Neutrophil (primary cell): ENCODE measurements at regions not wholly inside any gene's neighbourhood (a gene's known extent, or its start where the extent isn't known, plus 50 kb on each side); places are given as distances from the start of the nearest gene placed in this dataset.

Source experiments
- H3K27ac ChIP-seq: fragments of 200-600 bp; sonication (generic); 2 replicates; pipeline ENCODE4 v1.5.1; 2016; ENCODE audit warnings: mild to moderate bottlenecking, moderate library complexity
- H3K27me3 ChIP-seq: fragments of 200-600 bp; sonication (generic); 2 replicates; pipeline ENCODE4 v1.6.0; 2016; ENCODE audit warnings: mild to moderate bottlenecking
- H3K36me3 ChIP-seq: fragments of 200-600 bp; sonication (generic); 2 replicates; pipeline ENCODE4 v1.5.1; 2017
- H3K4me1 ChIP-seq, 2 experiments: fragments of 200-600 bp in 1 of 2; sonication (generic) in 1 of 2; 1 replicate in 1 of 2; 2 replicates in 1 of 2; pipeline versions ENCODE4 v1.5.1 to v1.6.1; 2013 to 2016; ENCODE audit warnings: low read depth in 1 of 2, low read length in 1 of 2, mild to moderate bottlenecking in 1 of 2, moderate library complexity in 1 of 2; ENCODE audit not compliant: control insufficient read depth in 1 of 2, insufficient read depth in 1 of 2
- H3K4me3 ChIP-seq, 2 experiments: fragments of 200-600 bp in 1 of 2; sonication (generic) in 1 of 2; 1 replicate in 1 of 2; 2 replicates in 1 of 2; pipeline ENCODE4 v1.5.1; 2013 to 2016; ENCODE audit warnings: low read depth in 1 of 2, low read length in 1 of 2, mild to moderate bottlenecking in 1 of 2, moderate library complexity in 1 of 2
- H3K9me3 ChIP-seq: fragments of 200-600 bp; sonication (generic); 2 replicates; pipeline ENCODE4 v1.5.1; 2016
- CTCF ChIP-seq: fragments of 200-600 bp; sonication (generic); IDR thresholded peaks from 2 replicates; pipeline ENCODE4 v1.5.1; 2016; ENCODE audit warnings: antibody characterized with exemption

GRCh38 chr3:4150816-4151215 lies 152.4 kb upstream of the SETMAR start:
- no peak overlapping the region for H3K4me3 ChIP-seq

GRCh38 chr3:4151859-4152258 lies 151.3 kb upstream of the SETMAR start:
- H3K36me3 ChIP-seq = no peaks in the 10 kb centered on the region
- no peak for TF ChIP-seq CTCF
- H3K9me3 ChIP-seq = no peaks in the 10 kb centered on the region
- H3K27me3 ChIP-seq = no peaks in the 10 kb centered on the region
- no peak overlapping the region for H3K27ac ChIP-seq
- H3K4me3 ChIP-seq = no peak overlapping the region
- H3K4me1 ChIP-seq = no peaks in the 10 kb centered on the region

More at GRCh38 chr3:4150816-4151215, 152.4 kb upstream of the SETMAR start:
- Histone ChIP-seq H3K27me3 (no peaks in the 10 kb centered on the region), H3K4me1 (no peaks in the 10 kb centered on the region), H3K36me3 (no peaks in the 10 kb centered on the region), H3K27ac (no peak overlapping the region), H3K9me3 (no peaks in the 10 kb centered on the region)
- TF ChIP-seq CTCF = no peak

- H3K4me1 ChIP-seq = no peaks in the 10 kb centered on the region
- no peaks in the 10 kb centered on the region for H3K27me3 ChIP-seq
- H3K27ac ChIP-seq = no peak overlapping the region
- TF ChIP-seq CTCF = no peak
- no peaks in the 10 kb centered on the region for H3K9me3 ChIP-seq
- H3K36me3 ChIP-seq = no peaks in the 10 kb centered on the region
- H3K4me3 ChIP-seq = no peak overlapping the region
Observed at GRCh38 chr3:4153771-4154170, 149.4 kb upstream of the SETMAR start.

DNA sequence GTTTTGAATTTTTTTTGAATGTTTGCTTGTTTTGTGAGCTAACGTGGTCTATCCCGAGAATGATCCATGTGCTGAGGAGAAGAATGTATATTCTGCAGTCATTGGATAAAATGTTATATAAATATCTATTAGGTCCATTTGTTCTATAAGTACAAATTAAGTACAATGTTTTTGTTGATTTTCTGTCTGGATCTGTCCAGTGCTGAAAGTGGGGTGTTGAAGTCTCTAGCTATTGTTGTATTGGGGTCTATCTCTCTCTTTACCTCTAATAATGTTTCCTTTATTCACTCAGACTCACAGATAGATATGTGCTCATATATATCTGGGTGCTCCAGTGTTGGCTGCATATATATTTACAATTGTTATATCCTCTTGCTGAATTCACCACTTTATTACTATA lies 144.8 kb upstream of the SETMAR start:
- H3K27ac ChIP-seq = no peak overlapping the region
- H3K9me3 ChIP-seq = no peaks in the 10 kb centered on the region
- no peak overlapping the region for H3K4me3 ChIP-seq
- H3K4me1 ChIP-seq = no peaks in the 10 kb centered on the region
- H3K36me3 ChIP-seq = no peaks in the 10 kb centered on the region
- no peaks in the 10 kb centered on the region for H3K27me3 ChIP-seq
- TF ChIP-seq CTCF = no peak

DNA sequence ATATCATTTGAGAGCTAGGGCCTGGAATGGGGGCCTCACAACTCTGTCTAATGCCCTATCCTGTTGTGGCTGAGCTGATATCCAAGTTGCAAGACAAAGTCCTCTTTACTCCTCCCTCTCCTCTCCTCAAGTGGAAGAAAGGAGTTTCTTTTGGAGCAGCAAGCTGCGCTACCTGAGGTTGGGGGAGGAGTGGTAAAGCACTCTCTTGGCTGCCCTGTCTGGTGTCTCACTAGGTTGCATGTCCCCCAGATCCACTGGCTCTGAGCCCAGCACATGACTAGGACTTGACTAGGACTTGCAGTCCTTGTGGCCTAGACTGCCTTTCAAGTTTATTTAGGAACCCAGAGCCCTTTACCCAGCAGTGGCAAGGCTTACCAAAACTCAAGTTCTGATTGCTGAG lies 141.1 kb upstream of the SETMAR start:
- no peaks in the 10 kb centered on the region for H3K4me1 ChIP-seq
- no peaks in the 10 kb centered on the region for H3K36me3 ChIP-seq
- H3K27ac ChIP-seq = no peak overlapping the region
- H3K9me3 ChIP-seq = no peaks in the 10 kb centered on the region
- H3K4me3 ChIP-seq = no peak overlapping the region
- H3K27me3 ChIP-seq = no peaks in the 10 kb centered on the region
- no peak for TF ChIP-seq CTCF

- H3K4me3 ChIP-seq = no peak overlapping the region
- H3K9me3 ChIP-seq = no peaks in the 10 kb centered on the region
- no peaks in the 10 kb centered on the region for H3K4me1 ChIP-seq
- H3K36me3 ChIP-seq = no peaks in the 10 kb centered on the region
- TF ChIP-seq CTCF = no peak
- no peaks in the 10 kb centered on the region for H3K27me3 ChIP-seq
- no peak overlapping the region for H3K27ac ChIP-seq
Observed at GRCh38 chr3:4163011-4163410, 140.2 kb upstream of the SETMAR start.
